ENCODE measurements at regions not wholly inside any gene's neighbourhood (a gene's known extent, or its start where the extent isn't known, plus 50 kb on each side); places are given as distances from the start of the nearest gene placed in this dataset.
"Not testable (repeated sequence)": the region's sequence is repeated elsewhere in the genome, so short reads cannot be mapped to it uniquely, and the experiment has no call there.

DNA sequence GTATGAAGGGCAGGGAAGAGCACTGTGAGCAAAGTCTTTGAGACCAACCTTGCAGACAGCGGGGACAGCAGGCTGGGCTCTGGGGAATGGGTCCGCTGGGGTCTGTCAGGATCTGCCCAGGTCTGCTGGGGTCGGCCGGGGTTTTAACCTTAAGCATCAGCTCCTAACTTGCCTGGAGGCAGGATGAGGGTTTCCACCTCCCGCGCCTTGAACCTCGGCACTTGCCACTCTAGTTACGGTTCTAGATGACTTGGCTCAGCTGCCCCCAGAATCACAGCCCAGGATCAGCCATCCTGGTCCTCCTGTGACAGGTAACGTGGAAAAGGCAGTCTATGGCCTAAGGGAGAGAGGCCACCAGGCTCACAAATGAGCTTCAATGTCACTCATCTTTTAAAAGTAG, 50.4 kb upstream of the CACUL1 start:
- DNase-seq (no peak), ATAC-seq (no peak)
- Mint-ChIP-seq H3K9me3 (no peaks in the 10 kb centered on the region), H3K4me1 (ENCODE audit: low read depth) (no peaks in the 10 kb centered on the region), H3K4me3 (no peak overlapping the region), H3K27me3 (ENCODE audit: low read depth) (peaks cover 5% of the 10 kb centered on the region), H3K36me3 (ENCODE audit: insufficient read depth) (no peaks in the 10 kb centered on the region)

DNA sequence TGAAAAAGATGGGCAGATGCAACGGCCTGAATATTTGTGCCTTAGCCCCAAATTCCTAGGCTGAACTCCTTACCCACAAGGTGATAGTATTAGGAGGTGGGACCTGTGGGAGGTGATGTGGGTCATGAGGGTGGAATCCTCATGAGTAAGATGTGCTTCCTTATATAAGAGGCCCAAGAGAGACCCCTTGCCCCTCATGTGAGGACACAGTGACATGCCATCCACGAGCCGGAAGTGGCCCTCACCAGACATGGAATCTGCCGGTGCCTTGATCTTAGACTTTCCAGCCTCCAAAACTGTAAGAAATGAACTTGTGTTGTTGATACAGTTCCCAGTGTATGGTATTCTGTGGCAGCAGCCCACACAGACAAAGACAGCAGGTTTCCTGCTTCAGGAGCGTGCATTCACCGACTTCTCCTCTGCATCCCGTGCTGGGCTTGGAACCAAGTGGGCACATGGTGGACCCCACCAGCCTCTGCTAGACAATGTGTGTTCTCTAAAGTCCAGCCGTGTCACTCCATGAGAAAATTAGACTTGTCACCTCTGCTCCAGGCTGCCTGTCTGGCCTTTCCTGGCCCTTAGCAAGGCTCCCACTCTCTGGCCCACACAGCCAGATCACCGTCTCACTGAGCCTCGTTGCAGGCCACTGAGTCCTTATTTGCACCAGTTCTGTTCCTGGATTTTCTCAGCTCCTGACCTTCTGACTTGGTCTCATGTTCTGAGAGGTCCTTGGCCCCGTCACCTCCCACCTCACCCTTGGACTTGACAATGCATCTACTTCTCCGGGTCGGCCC, 52.9 kb upstream of the CACUL1 start:
- ATAC-seq = no peak
- DNase-seq = no peak
- no peaks in the 10 kb centered on the region for H3K4me1 Mint-ChIP-seq (ENCODE audit: low read depth)
- H3K36me3 Mint-ChIP-seq (ENCODE audit: insufficient read depth) = no peaks in the 10 kb centered on the region
- H3K27me3 Mint-ChIP-seq (ENCODE audit: low read depth) = no peaks in the 10 kb centered on the region
- H3K4me3 Mint-ChIP-seq = no peak overlapping the region
- no peaks in the 10 kb centered on the region for H3K9me3 Mint-ChIP-seq

DNA sequence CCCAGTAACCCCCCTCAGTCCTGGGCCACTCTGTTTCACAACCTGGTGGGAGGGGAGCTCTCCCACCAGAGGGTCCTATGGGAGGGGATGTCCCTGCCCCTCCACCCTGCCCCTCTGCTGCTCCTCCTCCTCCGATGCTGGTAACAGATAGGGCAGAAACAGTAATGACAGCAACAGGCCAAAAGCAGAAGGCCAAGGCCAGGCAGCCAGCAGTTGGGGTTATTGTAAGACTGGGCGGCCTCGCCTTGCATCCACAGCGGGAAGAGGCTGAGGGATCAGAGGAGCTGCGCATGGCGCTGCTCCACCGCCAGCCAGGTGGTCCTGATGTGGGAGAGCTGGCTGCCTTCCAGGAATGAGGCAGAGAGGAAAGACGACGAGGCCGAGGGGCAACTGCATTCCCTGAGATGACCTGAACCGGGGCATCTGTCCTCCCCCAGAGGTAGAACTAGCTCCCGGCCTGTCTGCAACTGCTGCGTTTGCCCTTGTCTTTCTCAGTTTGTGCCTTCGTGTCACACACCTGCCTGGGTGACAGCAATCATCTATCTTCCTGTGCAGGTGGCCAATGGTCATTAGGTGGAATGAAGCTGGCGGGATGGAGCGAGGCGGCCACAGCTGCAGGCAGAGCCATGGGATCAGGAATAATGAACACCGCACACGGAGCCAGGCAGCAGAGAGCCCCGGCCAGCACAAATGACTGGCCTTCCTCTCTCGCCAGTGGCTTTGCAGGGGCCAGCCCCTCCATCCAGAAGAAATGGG, 54.0 kb upstream of the CACUL1 start:
- no peaks in the 10 kb centered on the region for H3K4me1 Mint-ChIP-seq (ENCODE audit: low read depth)
- H3K36me3 Mint-ChIP-seq (ENCODE audit: insufficient read depth) = no peaks in the 10 kb centered on the region
- DNase-seq (no peak), ATAC-seq (no peak)
- no peak overlapping the region for H3K4me3 Mint-ChIP-seq
- no peaks in the 10 kb centered on the region for H3K9me3 Mint-ChIP-seq
- H3K27me3 Mint-ChIP-seq (ENCODE audit: low read depth) = peaks cover 3% of the 10 kb centered on the region

DNA sequence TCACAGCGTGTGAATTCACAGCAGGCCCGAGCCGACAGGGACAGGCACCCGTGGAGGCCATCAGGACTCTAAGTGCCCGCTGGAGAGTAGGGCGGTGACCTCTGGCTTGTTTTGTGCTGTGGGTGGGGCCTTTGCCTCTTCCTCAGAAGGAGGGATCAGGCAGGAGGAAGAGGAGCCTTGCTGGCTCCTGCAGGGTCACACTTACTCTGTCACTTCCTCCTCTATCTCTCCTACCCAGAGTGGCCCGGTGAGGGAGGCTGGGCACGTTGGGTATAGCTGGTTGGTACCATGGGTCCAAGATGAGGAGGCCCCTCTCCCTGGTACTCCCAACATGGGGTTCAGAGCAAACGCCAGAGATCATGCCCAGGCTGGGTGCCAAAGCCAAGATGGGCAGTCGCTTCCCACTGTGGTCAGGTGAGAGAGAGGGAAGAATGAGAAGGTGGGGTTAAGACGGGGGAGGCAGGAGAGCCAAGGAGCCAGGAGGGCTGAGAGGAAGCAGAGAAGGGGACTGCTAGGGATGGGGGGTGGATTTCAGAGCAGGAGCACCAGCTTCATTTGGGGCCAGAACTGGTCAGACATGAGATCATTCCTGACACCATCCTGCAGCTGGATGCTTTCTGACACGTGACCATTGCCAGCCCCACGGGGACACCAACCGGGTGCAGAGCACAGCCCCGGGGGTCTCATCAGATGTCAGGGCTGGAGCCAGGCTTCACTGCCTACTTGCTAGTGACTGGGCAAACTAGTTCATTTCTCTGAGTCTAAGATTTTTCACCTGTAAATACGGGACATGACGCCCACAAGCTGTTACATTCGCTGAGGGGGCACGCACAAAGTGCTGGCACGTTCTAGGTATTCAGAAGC, 54.8 kb upstream of the CACUL1 start:
- Mint-ChIP-seq H3K4me3 (no peak overlapping the region), H3K4me1 (ENCODE audit: low read depth) (no peaks in the 10 kb centered on the region), H3K9me3 (no peaks in the 10 kb centered on the region), H3K36me3 (ENCODE audit: insufficient read depth) (no peaks in the 10 kb centered on the region), H3K27me3 (ENCODE audit: low read depth) (peaks cover 7% of the 10 kb centered on the region)
- DNase-seq (no peak), ATAC-seq (no peak)

DNA sequence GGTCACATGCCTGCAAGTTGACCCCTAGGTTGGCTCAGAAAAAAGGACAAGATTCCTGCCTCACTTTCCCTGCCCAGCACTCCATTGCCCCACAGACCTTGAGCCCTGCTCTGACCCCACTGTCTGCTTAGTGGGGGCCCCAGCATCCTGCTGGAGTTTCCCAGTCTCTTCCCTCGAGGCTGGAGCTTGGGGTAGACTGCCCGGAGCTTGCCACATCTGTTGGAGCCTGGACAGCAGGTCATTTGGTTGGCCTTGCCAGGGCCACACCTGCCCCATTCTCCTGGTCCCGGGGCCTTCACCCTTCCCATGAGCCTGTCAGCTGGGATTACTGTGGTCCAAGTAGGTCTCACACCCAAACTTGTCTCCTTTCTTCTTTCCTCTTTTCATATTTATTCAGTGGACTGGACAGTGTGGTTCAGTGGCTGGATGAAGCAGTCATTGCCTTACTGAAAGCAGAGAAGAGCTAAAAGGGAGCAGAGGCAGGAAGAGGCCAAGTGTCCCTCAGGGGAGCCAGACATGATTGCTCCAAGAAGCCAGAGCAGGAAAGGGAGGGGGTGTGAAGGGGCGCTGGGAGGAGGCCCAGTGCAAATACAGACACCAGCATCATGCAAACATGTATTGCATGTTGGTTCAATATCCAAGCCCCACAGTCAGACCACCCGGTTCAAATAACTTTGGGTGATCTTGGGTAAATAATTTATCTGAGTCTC, 56.2 kb upstream of the CACUL1 start:
- no peak overlapping the region for H3K4me3 Mint-ChIP-seq
- ATAC-seq (no peak), DNase-seq (no peak)
- H3K9me3 Mint-ChIP-seq = no peaks in the 10 kb centered on the region
- H3K4me1 Mint-ChIP-seq (ENCODE audit: low read depth) = no peaks in the 10 kb centered on the region
- H3K36me3 Mint-ChIP-seq (ENCODE audit: insufficient read depth) = no peaks in the 10 kb centered on the region
- H3K27me3 Mint-ChIP-seq (ENCODE audit: low read depth) = peaks cover 7% of the 10 kb centered on the region

DNA sequence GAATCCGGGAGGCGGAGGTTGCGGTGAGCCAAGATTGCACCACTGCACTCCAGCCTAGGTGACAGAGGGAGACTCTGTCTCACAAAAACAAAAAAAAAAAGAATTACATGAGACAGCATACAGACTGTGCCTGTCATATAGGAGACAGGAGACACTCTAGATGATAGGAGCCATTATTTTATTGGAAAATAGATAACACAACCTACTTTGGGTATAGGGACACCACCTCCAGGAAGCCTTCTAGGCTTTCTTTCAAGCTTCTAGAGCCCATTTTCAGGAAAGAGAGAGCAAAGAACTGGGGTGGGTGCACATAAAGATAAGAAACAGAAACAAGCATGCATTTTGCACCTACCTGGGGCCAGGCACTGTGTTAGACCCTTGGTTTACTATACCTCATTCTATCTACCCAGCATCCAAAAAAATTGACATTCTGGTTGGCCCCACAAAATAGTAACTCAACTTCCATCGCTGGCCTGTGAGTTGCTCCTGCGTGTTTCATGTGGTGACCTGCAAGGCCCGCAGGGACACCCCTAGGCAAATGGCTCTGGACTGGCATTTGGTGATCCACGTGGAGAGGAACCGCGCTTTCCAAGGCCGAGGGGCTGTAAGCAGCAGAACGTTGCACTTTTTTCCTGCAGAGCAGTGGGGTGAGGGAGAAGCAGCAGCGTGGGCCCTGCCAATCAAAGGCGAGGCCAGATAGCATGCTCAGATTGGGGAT, 57.1 kb upstream of the CACUL1 start:
- H3K4me1 Mint-ChIP-seq (ENCODE audit: low read depth) = no peaks in the 10 kb centered on the region
- no peaks in the 10 kb centered on the region for H3K9me3 Mint-ChIP-seq
- DNase-seq = no peak
- peaks cover 7% of the 10 kb centered on the region for H3K27me3 Mint-ChIP-seq (ENCODE audit: low read depth)
- H3K36me3 Mint-ChIP-seq (ENCODE audit: insufficient read depth) = no peaks in the 10 kb centered on the region
- no peak overlapping the region for H3K4me3 Mint-ChIP-seq
- ATAC-seq = no peak

DNA sequence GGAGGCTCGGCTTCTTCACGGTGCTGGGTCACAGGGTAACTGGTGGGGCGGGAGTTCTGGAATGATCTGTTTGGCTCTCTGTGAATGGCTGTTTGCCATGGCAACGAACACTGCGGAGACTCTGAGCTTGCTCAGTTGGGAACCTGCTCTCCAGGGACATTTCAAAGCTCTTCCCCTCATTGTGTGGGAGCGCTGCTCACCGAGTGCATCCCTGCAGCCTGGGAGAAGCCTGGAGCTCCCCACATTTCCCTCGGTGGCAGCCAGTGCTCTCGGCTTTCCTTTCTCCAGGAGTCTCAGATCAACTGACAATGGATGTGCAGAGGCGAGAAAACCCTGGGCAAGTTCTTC, 57.6 kb upstream of the CACUL1 start:
- H3K9me3 Mint-ChIP-seq = no peaks in the 10 kb centered on the region
- DNase-seq (no peak), ATAC-seq (no peak)
- H3K36me3 Mint-ChIP-seq (ENCODE audit: insufficient read depth) = no peaks in the 10 kb centered on the region
- H3K4me3 Mint-ChIP-seq = no peak overlapping the region
- H3K4me1 Mint-ChIP-seq (ENCODE audit: low read depth) = no peaks in the 10 kb centered on the region
- H3K27me3 Mint-ChIP-seq (ENCODE audit: low read depth) = peaks cover 7% of the 10 kb centered on the region

DNA sequence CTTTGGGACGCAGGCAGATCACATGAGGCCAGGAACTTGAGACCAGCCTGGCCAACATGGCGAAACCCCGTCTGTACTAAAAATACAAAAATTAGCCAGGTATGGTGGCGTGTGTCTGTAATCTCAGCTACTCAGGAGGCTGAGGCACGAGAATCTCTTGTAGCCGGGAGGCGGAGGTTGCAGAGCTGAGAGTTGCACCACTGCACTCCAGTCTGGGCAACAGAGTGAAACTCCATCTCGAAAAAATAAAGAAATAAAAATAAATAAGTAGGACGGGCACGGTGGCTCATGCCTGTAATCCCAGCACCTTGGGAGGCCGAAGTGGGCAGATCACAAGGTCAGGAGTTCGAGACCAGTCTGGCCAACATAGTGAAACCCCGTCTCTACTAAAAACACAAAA, 58.2 kb upstream of the CACUL1 start:
- H3K4me3 Mint-ChIP-seq; H3K9me3 Mint-ChIP-seq; H3K4me1 Mint-ChIP-seq (ENCODE audit: low read depth); ATAC-seq; DNase-seq; H3K36me3 Mint-ChIP-seq (ENCODE audit: insufficient read depth); H3K27me3 Mint-ChIP-seq (ENCODE audit: low read depth): not testable (repeated sequence)

DNA sequence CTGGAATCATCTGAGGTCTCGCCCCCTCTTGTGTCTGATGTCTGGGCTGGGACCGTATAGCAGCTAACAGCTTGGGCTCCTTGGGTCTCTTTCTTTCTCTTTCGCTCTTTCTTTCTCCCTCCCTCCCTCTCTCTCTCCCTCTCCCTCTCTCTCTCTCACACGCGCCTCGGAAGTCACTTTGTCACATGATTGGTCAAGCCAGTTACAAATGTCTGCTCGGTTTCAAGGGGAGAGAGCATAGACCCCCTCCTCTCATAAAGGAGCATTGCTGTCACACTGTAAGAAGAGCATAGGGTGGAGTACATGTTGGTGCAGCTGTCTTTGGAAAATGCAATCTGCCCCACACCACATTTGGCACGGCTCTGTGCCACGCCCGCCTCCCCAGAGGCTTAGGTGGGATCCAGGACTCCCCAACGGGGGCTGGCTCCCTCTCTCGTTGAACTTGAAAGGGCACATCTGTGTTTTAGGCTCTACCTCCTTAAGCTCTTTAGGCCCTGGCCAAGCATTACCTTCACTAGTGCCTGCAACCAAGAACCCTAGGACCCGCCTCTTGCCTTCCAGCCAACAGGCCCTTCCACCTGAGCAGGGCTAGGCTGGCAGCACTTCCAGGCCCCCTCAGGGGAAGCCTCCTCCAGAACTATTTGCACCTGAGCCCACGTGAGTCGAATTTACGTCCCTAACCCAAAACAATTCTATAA, 61.9 kb upstream of the CACUL1 start:
- ATAC-seq (no peak), DNase-seq (no peak)
- Mint-ChIP-seq H3K36me3 (ENCODE audit: insufficient read depth) (no peaks in the 10 kb centered on the region), H3K4me1 (ENCODE audit: low read depth) (no peaks in the 10 kb centered on the region), H3K27me3 (ENCODE audit: low read depth) (peaks cover 7% of the 10 kb centered on the region), H3K9me3 (no peaks in the 10 kb centered on the region), H3K4me3 (no peak overlapping the region)

DNA sequence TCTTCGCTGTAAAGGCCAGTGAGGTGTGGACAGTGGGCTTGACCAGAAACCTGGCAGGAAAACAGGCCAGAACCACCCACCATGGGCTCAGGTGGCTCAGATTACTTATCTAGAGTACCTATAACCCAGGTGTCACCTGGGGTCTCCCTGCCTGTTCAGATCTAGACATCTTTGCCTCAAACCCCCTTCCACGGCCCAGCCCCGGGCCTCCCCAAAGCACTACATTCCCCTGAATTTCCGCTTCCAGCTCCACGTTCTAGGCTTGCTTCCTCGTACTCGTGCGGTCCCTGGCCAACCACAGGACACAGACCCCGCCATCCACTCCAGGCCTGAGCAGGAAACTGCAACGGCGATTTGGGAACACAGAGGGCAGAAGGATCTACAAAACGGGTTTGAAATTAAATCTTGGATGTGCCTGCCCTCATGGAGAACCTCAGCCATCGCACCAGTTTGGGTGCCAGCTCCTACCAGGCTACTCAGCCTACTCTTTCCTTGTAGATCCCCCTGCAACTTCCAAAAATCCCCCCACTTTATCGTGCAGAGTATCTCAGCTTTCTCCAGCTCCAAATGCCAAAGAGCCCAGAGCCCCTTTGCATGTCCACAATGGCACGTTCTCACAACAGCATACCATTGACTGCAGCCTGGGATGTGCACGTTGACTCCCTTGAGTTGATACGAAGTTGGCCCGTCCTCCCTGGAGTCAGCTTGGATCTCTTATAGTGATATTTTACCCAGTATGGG, 62.7 kb upstream of the CACUL1 start:
- DNase-seq (no peak), ATAC-seq (no peak)
- Mint-ChIP-seq H3K27me3 (ENCODE audit: low read depth) (peaks cover 7% of the 10 kb centered on the region), H3K4me1 (ENCODE audit: low read depth) (no peaks in the 10 kb centered on the region), H3K9me3 (no peaks in the 10 kb centered on the region), H3K36me3 (ENCODE audit: insufficient read depth) (no peaks in the 10 kb centered on the region), H3K4me3 (no peak overlapping the region)

DNA sequence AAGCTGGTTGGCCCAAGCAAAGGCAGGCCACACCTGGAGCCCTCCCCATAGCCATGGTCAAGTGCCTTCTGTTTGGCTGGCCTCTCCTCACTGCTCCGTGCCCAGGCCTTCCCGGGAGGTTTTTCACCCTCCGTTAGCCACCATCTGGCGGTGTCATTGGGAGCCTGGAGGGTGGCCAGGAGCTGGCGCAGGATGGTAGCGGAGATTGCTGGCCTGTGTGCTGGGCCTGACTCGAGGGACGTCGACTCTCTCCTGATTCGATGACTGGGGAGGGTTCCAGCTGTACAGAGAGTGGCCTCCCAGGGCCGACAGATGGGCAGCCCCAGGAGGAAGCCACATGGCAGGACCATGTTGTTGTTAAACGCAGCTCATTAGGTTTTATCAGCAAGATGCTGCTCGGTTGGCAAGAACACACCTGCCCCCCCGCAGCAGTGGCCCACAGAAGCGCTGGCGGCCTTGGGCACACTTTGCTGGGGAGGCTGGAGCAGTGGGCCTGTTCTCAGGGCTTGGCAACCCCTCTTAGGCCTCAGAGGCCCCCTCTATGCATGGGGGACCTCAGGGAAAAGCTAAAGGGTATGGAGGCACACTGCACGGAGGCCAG, 64.0 kb upstream of the CACUL1 start:
- ATAC-seq (no peak), DNase-seq (no peak)
- Mint-ChIP-seq H3K9me3 (no peaks in the 10 kb centered on the region), H3K4me1 (ENCODE audit: low read depth) (no peaks in the 10 kb centered on the region), H3K27me3 (ENCODE audit: low read depth) (peaks cover 5% of the 10 kb centered on the region), H3K4me3 (no peak overlapping the region), H3K36me3 (ENCODE audit: insufficient read depth) (no peaks in the 10 kb centered on the region)

DNA sequence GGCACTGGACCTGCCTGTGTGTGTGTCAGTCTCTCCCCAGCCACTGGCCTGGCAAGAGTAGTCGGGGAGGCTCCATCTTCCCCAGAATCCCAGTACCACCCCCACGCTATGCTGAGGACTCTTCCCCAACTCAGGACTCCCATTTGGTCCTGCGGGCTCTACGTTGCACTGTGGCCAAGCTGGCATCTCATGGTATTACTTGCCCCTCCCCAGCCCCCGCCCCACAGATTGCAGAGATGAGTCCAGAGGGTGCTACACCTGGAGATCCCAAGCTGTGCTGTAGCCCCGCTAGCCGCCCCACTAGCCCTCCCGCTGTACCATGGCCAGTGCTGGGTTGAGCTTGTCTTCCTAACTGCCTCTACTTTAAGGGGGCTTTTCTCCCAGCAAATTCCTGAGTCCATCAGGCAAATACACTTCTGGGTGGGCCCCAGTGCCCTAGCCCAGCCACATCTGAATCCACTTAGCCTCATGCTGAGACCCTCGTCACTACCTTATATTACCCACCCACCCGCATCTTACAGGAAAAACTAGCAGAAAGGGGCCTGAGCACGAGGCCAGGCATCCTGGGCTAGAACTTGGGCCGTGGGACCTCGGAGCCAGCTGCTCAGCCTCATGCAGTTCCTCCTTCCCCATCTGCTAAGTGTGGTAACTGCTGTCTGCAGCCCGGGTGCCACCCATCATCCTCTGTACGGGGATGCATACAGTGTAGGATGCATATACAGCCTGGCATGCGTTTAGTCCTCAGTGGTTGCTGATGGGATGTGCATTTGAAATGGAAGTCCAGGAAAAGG, 65.8 kb upstream of the CACUL1 start:
- Mint-ChIP-seq H3K9me3 (no peaks in the 10 kb centered on the region), H3K4me3 (no peak overlapping the region), H3K36me3 (ENCODE audit: insufficient read depth) (no peaks in the 10 kb centered on the region), H3K27me3 (ENCODE audit: low read depth) (no peaks in the 10 kb centered on the region), H3K4me1 (ENCODE audit: low read depth) (no peaks in the 10 kb centered on the region)
- DNase-seq (no peak), ATAC-seq (no peak)

All from activated T-cell treated with anti-CD3 and anti-CD28 coated beads, Interleukin-2, amount 50 U/mL, for 4 hours (primary cell).